ENCODE measurements at regions not wholly inside any gene's neighbourhood (a gene's known extent, or its start where the extent isn't known, plus 50 kb on each side); places are given as distances from the start of the nearest gene placed in this dataset.

DNA sequence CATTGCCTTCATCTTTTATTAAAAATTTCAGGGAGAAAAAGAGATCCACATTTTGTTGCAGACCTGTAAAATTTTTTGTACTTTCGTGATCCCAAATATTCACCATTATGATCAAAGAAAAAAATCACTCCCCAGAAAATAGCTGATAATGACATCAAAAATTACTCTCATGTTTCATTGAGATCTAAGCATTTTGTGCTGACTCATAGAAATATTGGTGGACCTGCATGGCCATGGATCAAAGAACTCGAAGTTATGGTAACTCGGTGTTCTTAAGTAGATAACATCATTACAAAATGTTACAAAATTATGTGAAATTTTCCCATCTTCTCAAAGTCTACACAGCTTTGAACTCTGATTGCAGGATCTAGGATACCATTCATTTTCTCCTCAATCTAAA is 135.8 kb downstream of the PTGER3 start:
- no peak for TF ChIP-seq POLR2A (IDR thresholded peaks at IDR 0.05)
- TF ChIP-seq, protein P1, sequence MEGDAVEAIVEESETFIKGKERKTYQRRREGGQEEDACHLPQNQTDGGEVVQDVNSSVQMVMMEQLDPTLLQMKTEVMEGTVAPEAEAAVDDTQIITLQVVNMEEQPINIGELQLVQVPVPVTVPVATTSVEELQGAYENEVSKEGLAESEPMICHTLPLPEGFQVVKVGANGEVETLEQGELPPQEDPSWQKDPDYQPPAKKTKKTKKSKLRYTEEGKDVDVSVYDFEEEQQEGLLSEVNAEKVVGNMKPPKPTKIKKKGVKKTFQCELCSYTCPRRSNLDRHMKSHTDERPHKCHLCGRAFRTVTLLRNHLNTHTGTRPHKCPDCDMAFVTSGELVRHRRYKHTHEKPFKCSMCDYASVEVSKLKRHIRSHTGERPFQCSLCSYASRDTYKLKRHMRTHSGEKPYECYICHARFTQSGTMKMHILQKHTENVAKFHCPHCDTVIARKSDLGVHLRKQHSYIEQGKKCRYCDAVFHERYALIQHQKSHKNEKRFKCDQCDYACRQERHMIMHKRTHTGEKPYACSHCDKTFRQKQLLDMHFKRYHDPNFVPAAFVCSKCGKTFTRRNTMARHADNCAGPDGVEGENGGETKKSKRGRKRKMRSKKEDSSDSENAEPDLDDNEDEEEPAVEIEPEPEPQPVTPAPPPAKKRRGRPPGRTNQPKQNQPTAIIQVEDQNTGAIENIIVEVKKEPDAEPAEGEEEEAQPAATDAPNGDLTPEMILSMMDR (IDR thresholded peaks at IDR 0.05) = no peak
